IMR-90 (cell line): ENCODE measurements at regions not wholly inside any gene's neighbourhood (a gene's known extent, or its start where the extent isn't known, plus 50 kb on each side); places are given as distances from the start of the nearest gene placed in this dataset.

ENCODE experiments used
- ATAC-seq: fragments of 200-7000 bp; cut with Tn5 transposase; 2 replicates; pipeline ENCODE4 v1.9.1; 2020; ENCODE audit warnings: low read depth, mild to moderate bottlenecking, moderate library complexity
- BruUV-seq: library from RNA; stranded (reverse); fragments of 400-500 nt; replicated peaks from 2 replicates; lab custom pipeline; 2021; lab: Mats Ljungman, UMichigan
- CTCF ChIA-PET: fragments of 300-600 bp; formaldehyde crosslinking; extraction: SDS; loops from one replicate; lab custom pipeline; 2021; ENCODE audit warnings: antibody characterized with exemption; lab: Yijun Ruan, JAX
- POLR2A ChIA-PET: fragments of 300-600 bp; sonication (Branson Sonifier 250); formaldehyde crosslinking; loops from one replicate; lab custom pipeline; 2022; ENCODE audit warnings: antibody characterized with exemption; ENCODE audit not compliant: unreplicated experiment; lab: Charles Lee
- DNase-seq: peaks from one replicate; pipeline ENCODE4 v3.0.0; 2013
- H2AFZ ChIP-seq: replicated peaks from 2 replicates; pipeline ENCODE3; 2013; ENCODE audit warnings: low read length, mild to moderate bottlenecking; ENCODE audit not compliant: poor library complexity
- H2AK5ac ChIP-seq: 2 replicates; pipeline ENCODE4 v1.6.1; 2013; ENCODE audit warnings: low read depth, low read length, inconsistent platforms
- H2AK9ac ChIP-seq: replicated peaks from 2 replicates; pipeline ENCODE3; 2013; ENCODE audit warnings: mild to moderate bottlenecking, low read depth, low read length, moderate library complexity; ENCODE audit not compliant: poor library complexity
- H2BK120ac ChIP-seq: 2 replicates; pipeline ENCODE4 v1.6.1; 2013; ENCODE audit warnings: low read depth, low read length, inconsistent platforms
- H2BK15ac ChIP-seq: 3 replicates; pipeline ENCODE4 v1.6.1; 2013; ENCODE audit warnings: low read depth, low read length, inconsistent platforms
- H2BK20ac ChIP-seq: 2 replicates; pipeline ENCODE4 v1.6.1; 2013; ENCODE audit warnings: low read depth, mild to moderate bottlenecking, inconsistent platforms, low read length, moderate library complexity
- H2BK5ac ChIP-seq: 2 replicates; pipeline ENCODE4 v1.6.1; 2013; ENCODE audit warnings: mild to moderate bottlenecking, low read depth, low read length, inconsistent platforms; ENCODE audit not compliant: poor library complexity, severe bottlenecking
- H3K14ac ChIP-seq: replicated peaks from 2 replicates; pipeline ENCODE4 v1.6.1; 2013; ENCODE audit warnings: low read depth, low read length, inconsistent platforms
- H3K18ac ChIP-seq: 2 replicates; pipeline ENCODE4 v1.6.1; 2013; ENCODE audit warnings: low read depth, low read length, control low read depth
- H3K23ac ChIP-seq: 2 replicates; pipeline ENCODE4 v1.6.1; 2013; ENCODE audit warnings: low read depth, low read length, inconsistent platforms
- H3K27ac ChIP-seq: 2 replicates; pipeline ENCODE4 v1.5.1; 2013; ENCODE audit warnings: mild to moderate bottlenecking, control low read depth, low read length; ENCODE audit not compliant: insufficient read depth
- H3K27me3 ChIP-seq: 2 replicates; pipeline ENCODE4 v1.6.1; 2013; ENCODE audit warnings: low read length; ENCODE audit not compliant: control insufficient read depth, insufficient read depth
- H3K36me3 ChIP-seq: 2 replicates; pipeline ENCODE4 v1.6.1; 2013; ENCODE audit warnings: low read length, mixed read lengths; ENCODE audit not compliant: control insufficient read depth, insufficient read depth
- H3K4ac ChIP-seq: 2 replicates; pipeline ENCODE4 v1.6.1; 2013; ENCODE audit warnings: low read depth, low read length, inconsistent platforms
- H3K4me1 ChIP-seq: 2 replicates; pipeline ENCODE4 v1.6.1; 2013; ENCODE audit warnings: low read length, mixed read lengths; ENCODE audit not compliant: control insufficient read depth, insufficient read depth
- H3K4me2 ChIP-seq: 2 replicates; pipeline ENCODE4 v1.6.1; 2013; ENCODE audit warnings: low read depth, mild to moderate bottlenecking, control low read depth, low read length, moderate library complexity
- H3K4me3 ChIP-seq: 2 replicates; pipeline ENCODE4 v1.5.1; 2013; ENCODE audit warnings: low read depth, mild to moderate bottlenecking, control low read depth, low read length, moderate library complexity; ENCODE audit not compliant: insufficient read depth
- H3K56ac ChIP-seq: 2 replicates; pipeline ENCODE4 v1.6.1; 2013; ENCODE audit warnings: low read length, inconsistent platforms; ENCODE audit not compliant: insufficient read depth; ENCODE audit errors: extremely low read depth
- H3K79me1 ChIP-seq, 2 experiments: 2 replicates each; pipeline ENCODE4 v1.6.1; 2013; ENCODE audit warnings: low read length in 2 of 2, inconsistent platforms in 1 of 2, low read depth in 1 of 2
- H3K9ac ChIP-seq: 2 replicates; pipeline ENCODE4 v1.6.1; 2013; ENCODE audit warnings: low read depth, low read length, control low read depth
- H3K9me1 ChIP-seq: 2 replicates; pipeline ENCODE4 v1.6.1; 2013; ENCODE audit warnings: low read length, inconsistent platforms; ENCODE audit not compliant: insufficient read depth
- H3K9me3 ChIP-seq: 2 replicates; pipeline ENCODE4 v1.6.1; 2013; ENCODE audit warnings: low read length; ENCODE audit not compliant: control insufficient read depth, insufficient read depth
- H4K20me1 ChIP-seq: 2 replicates; pipeline ENCODE4 v1.6.1; 2013; ENCODE audit warnings: low read length, inconsistent platforms; ENCODE audit not compliant: insufficient read depth
- H4K5ac ChIP-seq: 2 replicates; pipeline ENCODE4 v1.6.1; 2013; ENCODE audit warnings: mild to moderate bottlenecking, low read depth, low read length, control low read depth
- H4K8ac ChIP-seq, 2 experiments: 2 replicates each; pipeline ENCODE4 v1.6.1; 2013; ENCODE audit warnings: low read depth in 2 of 2, low read length in 2 of 2, control low read depth in 1 of 2, inconsistent platforms in 1 of 2
- H4K91ac ChIP-seq: 2 replicates; pipeline ENCODE4 v1.6.1; 2013; ENCODE audit warnings: low read depth, low read length, inconsistent platforms; ENCODE audit not compliant: insufficient read depth
- BHLHE40 ChIP-seq: fragments of 150-350 bp; IDR thresholded peaks from 2 replicates; pipeline ENCODE4 v1.6.1; 2016; ENCODE audit warnings: mild to moderate bottlenecking, low read depth, low read length
- CEBPB ChIP-seq: IDR thresholded peaks from 2 replicates; pipeline ENCODE4 v1.6.1; 2012; ENCODE audit warnings: low read depth, low read length, improper control_type of control experiment
- CHD1 ChIP-seq: IDR thresholded peaks from 2 replicates; pipeline ENCODE4 v1.6.1; 2012; ENCODE audit warnings: low read depth, low read length, improper control_type of control experiment
- FOS ChIP-seq: fragments of 150-350 bp; IDR thresholded peaks from 2 replicates; pipeline ENCODE4 v1.6.1; 2016; ENCODE audit warnings: low read depth, low read length
- MAFK ChIP-seq: IDR thresholded peaks from 2 replicates; pipeline ENCODE4 v1.6.1; 2012; ENCODE audit warnings: low read depth, low read length, improper control_type of control experiment
- MAZ ChIP-seq: IDR thresholded peaks from 2 replicates; pipeline ENCODE4 v1.6.1; 2012; ENCODE audit warnings: low read depth, mild to moderate bottlenecking, low read length, improper control_type of control experiment, moderate library complexity, borderline replicate concordance
- MXI1 ChIP-seq: IDR thresholded peaks from 2 replicates; pipeline ENCODE4 v1.6.1; 2012; ENCODE audit warnings: low read depth, mild to moderate bottlenecking, low read length, moderate library complexity, borderline replicate concordance
- NFE2L2 ChIP-seq: fragments of 150-350 bp; IDR thresholded peaks from 2 replicates; pipeline ENCODE4 v1.6.1; 2016; ENCODE audit warnings: low read depth, mild to moderate bottlenecking, low read length
- POLR2A ChIP-seq: IDR thresholded peaks from 2 replicates; pipeline ENCODE4 v1.6.1; 2012; ENCODE audit warnings: mild to moderate bottlenecking, low read depth, low read length
- RAD21 ChIP-seq: IDR thresholded peaks from 2 replicates; pipeline ENCODE4 v1.6.1; 2012; ENCODE audit warnings: low read length, improper control_type of control experiment
- RCOR1 ChIP-seq: IDR thresholded peaks from 2 replicates; pipeline ENCODE4 v1.6.1; 2012; ENCODE audit warnings: mild to moderate bottlenecking, low read length, improper control_type of control experiment; ENCODE audit not compliant: insufficient replicate concordance
- RFX5 ChIP-seq: IDR thresholded peaks from 2 replicates; pipeline ENCODE4 v1.8.0; 2012; ENCODE audit warnings: low read depth, mild to moderate bottlenecking, low read length, moderate library complexity
- SMC3 ChIP-seq: fragments of 150-350 bp; IDR thresholded peaks from 2 replicates; pipeline ENCODE4 v1.6.1; 2016; ENCODE audit warnings: low read depth, mild to moderate bottlenecking, antibody characterized with exemption, low read length, moderate library complexity
- WGBS, 2 experiments: methylation state at CpG; one replicate each; pipeline versions ENCODE4 v1.1.5 to v1.1.7; 2013; ENCODE audit warnings: missing lambda C conversion rate in 2 of 2; ENCODE audit not compliant: insufficient read length in 1 of 2; ENCODE audit errors: extremely low coverage in 2 of 2; 5-methylcytosine and 5-hydroxymethylcytosine counted together
- dilution Hi-C: fragments of 300-500 bp; cut with HindIII; formaldehyde crosslinking; loops from one replicate; pipeline ENCODE4 v1.14.3; 2018; ENCODE audit warnings: low sequenced_read_pairs; ENCODE audit not compliant: unreplicated experiment
- in situ Hi-C: fragments of 300-500 bp; cut with MboI; formaldehyde crosslinking; loops from 3 replicates; pipeline ENCODE4 v1.14.3; 2019; ENCODE audit warnings: low sequenced_read_pairs, inconsistent platforms, mixed read lengths
- intact Hi-C: fragments of 100-400 bp; cut with micrococcal nuclease; formaldehyde crosslinking; loops from 2 replicates; pipeline ENCODE4 v1.10.0; 2022
- TF ChIP-seq, protein P1 (sequence below): conservative IDR thresholded peaks from 2 replicates; pipeline ENCODE4 v1.5.1; 2012; ENCODE audit warnings: mild to moderate bottlenecking, low read depth, low read length, improper control_type of control experiment
- TF ChIP-seq, protein P2 (sequence below): fragments of 150-350 bp; IDR thresholded peaks from 2 replicates; pipeline ENCODE4 v1.6.1; 2016; ENCODE audit warnings: low read depth, mild to moderate bottlenecking, low read length, moderate library complexity, borderline replicate concordance
- TF ChIP-seq, protein P3 (sequence below): fragments of 150-350 bp; IDR thresholded peaks from 2 replicates; pipeline ENCODE4 v1.6.1; 2017; ENCODE audit warnings: mild to moderate bottlenecking, antibody characterized with exemption, low read length, low read depth

GRCh38 chr12:125201940-125202339, 136.7 kb downstream of the AACS start:
- in situ Hi-C loops: no loop called here
- Histone ChIP-seq H2BK120ac (no peak overlapping the region), H3K4me1 (no peaks in the 10 kb centered on the region), H4K20me1 (no peaks in the 10 kb centered on the region), H3K9me1 (no peaks in the 10 kb centered on the region), H4K5ac (no peak overlapping the region), H3K4me3 (no peak overlapping the region), H3K27ac (no peak overlapping the region), H2AK9ac (no peak overlapping the region), H3K56ac (no peak overlapping the region), H3K18ac (no peak overlapping the region), H3K9me3 (no peaks in the 10 kb centered on the region), H3K27me3 (no peaks in the 10 kb centered on the region), H3K36me3 (no peaks in the 10 kb centered on the region), H3K9ac (no peak overlapping the region), H2AK5ac (no peak overlapping the region), H2BK5ac (no peak overlapping the region), H4K8ac (no peak overlapping the region), H3K4ac (no peak overlapping the region), H2BK20ac (no peak overlapping the region), H4K91ac (no peak overlapping the region), H3K23ac (no peak overlapping the region), H3K14ac (no peak overlapping the region), H2AFZ (no peak overlapping the region), H3K4me2 (no peak overlapping the region), H2BK15ac (no peak overlapping the region), H3K79me1 (no peaks in the 10 kb centered on the region)
- dilution Hi-C loops: no loop called here
- WGBS, 2 experiments: no CpG with 5 or more reads among the region's 2 CpGs
- POLR2A ChIA-PET: no interaction called here
- intact Hi-C loops: no loop called here
- BruUV-seq: no TSS peak
- DNase-seq (no peak), ATAC-seq (no peak)
- TF ChIP-seq MXI1: no peak
- no peak for TF ChIP-seq POLR2A
- no peak for TF ChIP-seq MAFK
- TF ChIP-seq, protein P1, sequence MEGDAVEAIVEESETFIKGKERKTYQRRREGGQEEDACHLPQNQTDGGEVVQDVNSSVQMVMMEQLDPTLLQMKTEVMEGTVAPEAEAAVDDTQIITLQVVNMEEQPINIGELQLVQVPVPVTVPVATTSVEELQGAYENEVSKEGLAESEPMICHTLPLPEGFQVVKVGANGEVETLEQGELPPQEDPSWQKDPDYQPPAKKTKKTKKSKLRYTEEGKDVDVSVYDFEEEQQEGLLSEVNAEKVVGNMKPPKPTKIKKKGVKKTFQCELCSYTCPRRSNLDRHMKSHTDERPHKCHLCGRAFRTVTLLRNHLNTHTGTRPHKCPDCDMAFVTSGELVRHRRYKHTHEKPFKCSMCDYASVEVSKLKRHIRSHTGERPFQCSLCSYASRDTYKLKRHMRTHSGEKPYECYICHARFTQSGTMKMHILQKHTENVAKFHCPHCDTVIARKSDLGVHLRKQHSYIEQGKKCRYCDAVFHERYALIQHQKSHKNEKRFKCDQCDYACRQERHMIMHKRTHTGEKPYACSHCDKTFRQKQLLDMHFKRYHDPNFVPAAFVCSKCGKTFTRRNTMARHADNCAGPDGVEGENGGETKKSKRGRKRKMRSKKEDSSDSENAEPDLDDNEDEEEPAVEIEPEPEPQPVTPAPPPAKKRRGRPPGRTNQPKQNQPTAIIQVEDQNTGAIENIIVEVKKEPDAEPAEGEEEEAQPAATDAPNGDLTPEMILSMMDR: no peak
- TF ChIP-seq, protein P2, sequence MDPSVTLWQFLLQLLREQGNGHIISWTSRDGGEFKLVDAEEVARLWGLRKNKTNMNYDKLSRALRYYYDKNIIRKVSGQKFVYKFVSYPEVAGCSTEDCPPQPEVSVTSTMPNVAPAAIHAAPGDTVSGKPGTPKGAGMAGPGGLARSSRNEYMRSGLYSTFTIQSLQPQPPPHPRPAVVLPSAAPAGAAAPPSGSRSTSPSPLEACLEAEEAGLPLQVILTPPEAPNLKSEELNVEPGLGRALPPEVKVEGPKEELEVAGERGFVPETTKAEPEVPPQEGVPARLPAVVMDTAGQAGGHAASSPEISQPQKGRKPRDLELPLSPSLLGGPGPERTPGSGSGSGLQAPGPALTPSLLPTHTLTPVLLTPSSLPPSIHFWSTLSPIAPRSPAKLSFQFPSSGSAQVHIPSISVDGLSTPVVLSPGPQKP: no peak
- no peak for TF ChIP-seq RFX5
- TF ChIP-seq CEBPB: no peak
- no peak for TF ChIP-seq CHD1
- no peak for TF ChIP-seq MAZ
- TF ChIP-seq, protein P3, sequence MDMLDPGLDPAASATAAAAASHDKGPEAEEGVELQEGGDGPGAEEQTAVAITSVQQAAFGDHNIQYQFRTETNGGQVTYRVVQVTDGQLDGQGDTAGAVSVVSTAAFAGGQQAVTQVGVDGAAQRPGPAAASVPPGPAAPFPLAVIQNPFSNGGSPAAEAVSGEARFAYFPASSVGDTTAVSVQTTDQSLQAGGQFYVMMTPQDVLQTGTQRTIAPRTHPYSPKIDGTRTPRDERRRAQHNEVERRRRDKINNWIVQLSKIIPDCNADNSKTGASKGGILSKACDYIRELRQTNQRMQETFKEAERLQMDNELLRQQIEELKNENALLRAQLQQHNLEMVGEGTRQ: no peak
- no peak for TF ChIP-seq RCOR1
- no peak for TF ChIP-seq BHLHE40
- TF ChIP-seq RAD21: no peak
- TF ChIP-seq SMC3: no peak
- no peak for TF ChIP-seq FOS
- no peak for TF ChIP-seq NFE2L2
- CTCF ChIA-PET: no interaction called here
